Aorta (tissue), 5 donors: ENCODE measurements at regions not wholly inside any gene's neighbourhood (a gene's known extent, or its start where the extent isn't known, plus 50 kb on each side); places are given as distances from the start of the nearest gene placed in this dataset.

Experiments
- ATAC-seq: fragments of 200-7000 bp; cut with Tn5 transposase; one replicate; pipeline ENCODE4 v1.9.1; 2022; ENCODE audit warnings: moderate library complexity; ENCODE audit not compliant: low FRiP score
- DNase-seq, 2 donors: peaks; one replicate each; pipeline ENCODE4 v3.0.0-alpha.2; 2020
- H3K27ac ChIP-seq, 2 donors: one replicate each; pipeline ENCODE4 v1.5.1; 2013; ENCODE audit warnings: low read length in 2 of 2, mild to moderate bottlenecking in 2 of 2, moderate library complexity in 2 of 2, control low read depth in 1 of 2, inconsistent platforms in 1 of 2, low read depth in 1 of 2
- H3K27me3 ChIP-seq, 2 donors: one replicate each; pipeline ENCODE4 v1.6.1; 2013; ENCODE audit warnings: control low read depth in 1 of 2, low read length in 1 of 2, mild to moderate bottlenecking in 1 of 2, moderate library complexity in 1 of 2; ENCODE audit not compliant: insufficient read depth in 2 of 2, control insufficient read depth in 1 of 2
- H3K36me3 ChIP-seq, 2 donors: one replicate each; pipeline ENCODE4 v1.6.1; 2013; ENCODE audit warnings: control low read depth in 1 of 2, low read length in 1 of 2, mild to moderate bottlenecking in 1 of 2; ENCODE audit not compliant: insufficient read depth in 2 of 2, control insufficient read depth in 1 of 2
- H3K4me1 ChIP-seq, 2 donors: one replicate each; pipeline ENCODE4 v1.6.1; 2013; ENCODE audit warnings: low read length in 2 of 2, control low read depth in 1 of 2, mild to moderate bottlenecking in 1 of 2, moderate library complexity in 1 of 2; ENCODE audit not compliant: insufficient read depth in 2 of 2, control insufficient read depth in 1 of 2
- H3K4me3 ChIP-seq, 2 donors: one replicate each; pipeline ENCODE4 v1.5.1; 2013; ENCODE audit warnings: low read length in 2 of 2, control low read depth in 1 of 2, mild to moderate bottlenecking in 1 of 2
- H3K9me3 ChIP-seq: one replicate; pipeline ENCODE4 v1.6.1; 2013; ENCODE audit warnings: mild to moderate bottlenecking, low read length; ENCODE audit not compliant: control insufficient read depth
- WGBS, 2 donors: extraction: QIAGEN DNeasy Blood & Tissue Kit; methylation state at CpG; one replicate each; pipeline ENCODE4 v1.1.7; 2013; 5-methylcytosine and 5-hydroxymethylcytosine counted together
- intact Hi-C, 2 donors: fragments of 100-400 bp; cut with DNase I; formaldehyde crosslinking; loops; one replicate each; pipeline versions ENCODE4 v1.14.2 to v1.15.0; 2022
- donor health status: healthy with polysubstance abuse.
- donor health status: Bipolar disorder and iron deficiency.
- donor health status: DM: no; HTN: no; CAD: no.
- donor health status: DM: no; HTN: no; CAD: no.
- donor health status: DM: yes; HTN: yes; CAD: no.

DNA sequence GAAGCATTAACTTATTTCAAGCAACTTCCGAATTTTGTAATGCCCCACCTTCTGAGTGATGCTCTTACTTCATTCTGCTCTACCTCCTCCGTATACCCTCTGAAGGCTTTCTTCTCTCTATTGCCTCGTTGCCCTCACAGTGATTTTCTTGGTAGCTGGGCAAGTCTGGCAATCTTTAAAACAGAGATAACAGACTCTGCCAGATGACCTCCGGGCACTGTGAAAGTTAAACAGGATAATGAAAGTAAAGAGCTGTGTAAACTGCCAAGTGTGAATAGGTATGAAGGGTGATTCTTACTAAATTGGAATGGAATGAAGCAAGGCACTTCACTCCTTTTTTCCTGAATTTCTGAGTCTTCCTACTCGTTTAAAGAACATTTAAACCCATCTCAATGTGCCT lies 207.3 kb upstream of the GYPC start:
- intact Hi-C loops: no loop called here
- Histone ChIP-seq H3K4me3 (no peak overlapping the region), H3K27ac (no peak overlapping the region), H3K36me3 (no peaks in the 10 kb centered on the region), H3K4me1 (no peaks in the 10 kb centered on the region), H3K27me3 (no peaks in the 10 kb centered on the region), H3K9me3 (no peaks in the 10 kb centered on the region)
- WGBS, 2 donors: 30 to 33% methylated on average over 5 of the region's 5 CpGs
- ATAC-seq (no peak), DNase-seq (no peak)

DNA sequence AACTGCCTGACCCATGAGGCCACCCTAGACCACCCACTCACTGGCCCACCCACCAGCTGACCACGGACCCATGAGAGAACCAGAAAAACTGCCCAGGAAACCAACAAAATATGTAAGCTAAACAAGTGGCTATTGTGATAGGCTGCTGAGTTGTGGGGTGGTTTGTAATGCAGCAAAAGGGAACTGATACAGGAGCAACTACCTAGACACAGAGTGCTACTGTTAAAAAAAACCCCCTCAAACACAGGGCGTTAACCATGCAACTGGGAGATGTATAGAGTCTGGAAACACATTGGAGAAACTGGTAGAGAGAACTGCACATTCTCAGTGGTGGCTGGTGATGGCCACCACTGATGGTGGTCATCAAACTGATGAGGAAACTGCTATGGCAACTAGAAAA lies 206.3 kb upstream of the GYPC start:
- DNase-seq (no peak), ATAC-seq (no peak)
- no peak overlapping the region for H3K4me3 ChIP-seq
- intact Hi-C loops: no loop called here
- no peaks in the 10 kb centered on the region for H3K4me1 ChIP-seq
- WGBS, 2 donors: 67 to 80% methylated on average over 2 of the region's 2 CpGs
- no peaks in the 10 kb centered on the region for H3K36me3 ChIP-seq
- no peaks in the 10 kb centered on the region for H3K9me3 ChIP-seq
- no peaks in the 10 kb centered on the region for H3K27me3 ChIP-seq
- no peak overlapping the region for H3K27ac ChIP-seq

DNA sequence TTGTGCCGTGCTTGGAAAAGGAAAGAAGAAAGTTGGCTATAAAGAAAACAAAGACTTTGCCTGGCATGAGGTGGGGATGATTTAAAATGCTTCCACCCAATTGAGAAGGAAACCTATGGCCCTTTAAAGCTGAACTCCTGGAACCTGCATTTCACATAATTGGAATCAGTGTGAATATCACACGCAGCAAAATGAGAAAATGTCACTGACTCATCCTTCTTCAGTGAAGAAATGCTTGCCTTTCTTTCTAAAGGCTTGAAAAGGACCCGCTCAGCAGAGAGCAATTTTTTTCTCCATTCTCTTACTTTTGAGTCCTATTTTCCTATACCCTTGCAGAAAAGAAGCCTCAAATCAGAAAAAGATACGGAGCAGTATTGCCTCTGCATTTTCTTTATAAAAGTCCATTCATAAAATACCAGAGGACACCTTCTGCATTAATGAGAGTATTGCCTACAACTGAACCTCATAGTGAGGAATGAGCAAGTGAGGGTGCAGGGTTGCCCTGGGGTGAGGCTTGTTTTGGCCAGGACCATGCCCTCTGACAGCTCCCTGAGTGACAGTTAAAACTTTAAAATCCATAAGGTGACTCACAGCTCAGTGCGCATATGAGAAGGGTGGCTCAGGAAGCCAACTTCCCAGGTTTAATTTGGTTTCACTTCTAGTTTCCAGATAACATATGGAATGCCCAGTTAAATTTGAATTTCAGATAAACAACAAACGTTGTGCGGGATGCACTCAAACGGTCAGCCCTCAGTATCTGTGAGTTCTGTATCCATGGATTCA lies 191.9 kb upstream of the GYPC start:
- 80 to 81% methylated on average over 8 of the region's 8 CpGs for WGBS, 2 donors
- intact Hi-C loops: no loop called here
- Histone ChIP-seq H3K27me3 (no peaks in the 10 kb centered on the region), H3K36me3 (no peaks in the 10 kb centered on the region), H3K27ac (no peak overlapping the region), H3K9me3 (no peaks in the 10 kb centered on the region), H3K4me3 (no peak overlapping the region), H3K4me1 (no peaks in the 10 kb centered on the region)
- ATAC-seq: no peak
- no peak for DNase-seq

- Histone ChIP-seq H3K4me3 (no peak overlapping the region), H3K9me3 (no peaks in the 10 kb centered on the region), H3K4me1 (no peaks in the 10 kb centered on the region), H3K27ac (no peak overlapping the region), H3K36me3 (no peaks in the 10 kb centered on the region), H3K27me3 (no peaks in the 10 kb centered on the region)
- intact Hi-C loops: no loop called here
- WGBS, 2 donors: 82 to 89% methylated on average over 6 of the region's 6 CpGs
- no peak for DNase-seq
- ATAC-seq: no peak
Observed at GRCh38 chr2:126467367-126468054, 188.4 kb upstream of the GYPC start.

DNA sequence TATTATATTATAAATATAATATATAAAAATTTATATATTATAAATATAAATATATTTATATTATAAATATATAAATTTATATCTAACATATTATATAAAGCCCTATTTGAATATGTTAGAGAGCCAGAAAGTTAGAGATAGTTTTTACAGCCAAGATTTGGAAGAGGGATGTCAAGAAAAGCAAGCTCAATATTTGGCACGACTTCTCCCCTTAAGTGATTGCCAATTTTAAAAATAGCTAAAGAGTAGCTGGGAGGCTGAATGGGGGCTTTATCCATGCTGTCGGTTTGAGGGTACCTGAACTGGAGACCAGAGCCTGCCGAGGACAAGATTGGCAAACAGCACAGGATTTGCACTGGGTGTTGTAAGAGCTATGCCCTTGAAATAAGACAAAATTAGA lies 180.9 kb upstream of the GYPC start:
- WGBS, 2 donors: 23 to 31% methylated on average over 3 of the region's 3 CpGs
- H3K27ac ChIP-seq: no peak overlapping the region
- no peaks in the 10 kb centered on the region for H3K9me3 ChIP-seq
- no peaks in the 10 kb centered on the region for H3K36me3 ChIP-seq
- ATAC-seq (no peak), DNase-seq (no peak)
- intact Hi-C loops: no loop called here
- peaks cover 0 to 2% of the 10 kb centered on the region in 2 donors for H3K27me3 ChIP-seq
- H3K4me3 ChIP-seq: no peak overlapping the region
- no peaks in the 10 kb centered on the region for H3K4me1 ChIP-seq

GRCh38 chr2:126476691-126477090 lies 179.3 kb upstream of the GYPC start:
- DNase-seq (no peak), ATAC-seq (no peak)
- H3K36me3 ChIP-seq: no peaks in the 10 kb centered on the region
- H3K4me3 ChIP-seq: no peak overlapping the region
- WGBS, 2 donors: 69 to 76% methylated on average over 5 of the region's 5 CpGs
- intact Hi-C loops: no loop called here
- H3K27ac ChIP-seq: no peak overlapping the region
- H3K9me3 ChIP-seq: no peaks in the 10 kb centered on the region
- H3K27me3 ChIP-seq: peaks cover 0 to 2% of the 10 kb centered on the region in 2 donors
- H3K4me1 ChIP-seq: no peaks in the 10 kb centered on the region

- Histone ChIP-seq H3K9me3 (no peaks in the 10 kb centered on the region), H3K4me3 (no peak overlapping the region), H3K4me1 (no peaks in the 10 kb centered on the region), H3K27ac (no peak overlapping the region), H3K36me3 (no peaks in the 10 kb centered on the region), H3K27me3 (no peaks in the 10 kb centered on the region)
- WGBS, 2 donors: 86 to 90% methylated on average over 2 of the region's 2 CpGs
- ATAC-seq (no peak), DNase-seq (no peak)
- intact Hi-C loops: no loop called here
Observed at GRCh38 chr2:126480033-126480432, 175.9 kb upstream of the GYPC start.

GRCh38 chr2:126482582-126483464 lies 173.1 kb upstream of the GYPC start:
- ATAC-seq: no peak
- 87 to 91% methylated on average over 19 of the region's 19 CpGs for WGBS, 2 donors

More at GRCh38 chr2:126482582-126483464, 173.1 kb upstream of the GYPC start:
- no peaks in the 10 kb centered on the region for H3K4me1 ChIP-seq
- no peaks in the 10 kb centered on the region for H3K36me3 ChIP-seq
- H3K4me3 ChIP-seq: no peak overlapping the region
- H3K27me3 ChIP-seq: no peaks in the 10 kb centered on the region
- intact Hi-C loops: no loop called here
- H3K27ac ChIP-seq: no peak overlapping the region
- no peaks in the 10 kb centered on the region for H3K9me3 ChIP-seq
- DNase-seq: no peak
